Activated CD8-positive, alpha-beta T cell treated with anti-CD3 and anti-CD28 coated beads for 36 hours (primary cell): ENCODE measurements at regions not wholly inside any gene's neighbourhood (a gene's known extent, or its start where the extent isn't known, plus 50 kb on each side); places are given as distances from the start of the nearest gene placed in this dataset.

Experiments used
- ATAC-seq: fragments of 200-7000 bp; cut with Tn5 transposase; one replicate; pipeline ENCODE4 v1.10.0; 2021; ENCODE audit warnings: mild to moderate bottlenecking, moderate library complexity
- CTCF ChIA-PET: fragments of 350-600 bp; sonication (Branson Sonifier 250); formaldehyde crosslinking; loops from one replicate; lab custom pipeline; 2021; ENCODE audit warnings: antibody characterized with exemption; lab: Charles Lee
- POLR2A ChIA-PET: fragments of 350-600 bp; sonication (Branson Sonifier 250); formaldehyde crosslinking; loops from one replicate; lab custom pipeline; 2021; ENCODE audit warnings: antibody characterized with exemption; lab: Charles Lee
- DNase-seq: peaks from one replicate; pipeline ENCODE4 v3.0.0-alpha.2; 2020
- H3K27ac Mint-ChIP-seq: one replicate; pipeline ENCODE4 v1.8.0; 2021; ENCODE audit warnings: mild to moderate bottlenecking, mixed read lengths
- H3K27me3 Mint-ChIP-seq: one replicate; pipeline ENCODE4 v1.8.0; 2021; ENCODE audit warnings: mixed read lengths
- H3K36me3 Mint-ChIP-seq: one replicate; pipeline ENCODE4 v1.8.0; 2021; ENCODE audit warnings: low read depth, mixed read lengths
- H3K4me1 Mint-ChIP-seq: one replicate; pipeline ENCODE4 v1.8.0; 2021; ENCODE audit warnings: low read depth, mixed read lengths
- H3K4me3 Mint-ChIP-seq: one replicate; pipeline ENCODE4 v1.8.0; 2021; ENCODE audit warnings: mild to moderate bottlenecking, moderate library complexity, mixed read lengths
- H3K9me3 Mint-ChIP-seq: one replicate; pipeline ENCODE4 v1.8.0; 2021; ENCODE audit warnings: mixed read lengths
- CTCF ChIP-seq: fragments of 200-600 bp; IDR thresholded peaks from one replicate; pipeline ENCODE4 v1.8.0; 2022; ENCODE audit warnings: antibody characterized with exemption, mild to moderate bottlenecking
- intact Hi-C: fragments of 100-400 bp; cut with micrococcal nuclease; formaldehyde crosslinking; loops from one replicate; pipeline ENCODE4 v1.10.0; 2022

GRCh38 chr5:66365981-66366380 is 221.9 kb downstream of the SREK1 start:
- Mint-ChIP-seq H3K27ac (no peak overlapping the region), H3K9me3 (no peaks in the 10 kb centered on the region), H3K4me3 (no peak overlapping the region), H3K4me1 (no peaks in the 10 kb centered on the region), H3K36me3 (no peaks in the 10 kb centered on the region), H3K27me3 (peaks cover 8% of the 10 kb centered on the region)
- ATAC-seq (no peak), DNase-seq (no peak)
- no peak for TF ChIP-seq CTCF
- intact Hi-C loops = no loop called here
- POLR2A ChIA-PET = no interaction called here
- CTCF ChIA-PET = interaction anchor here (0.9 to 3.4 kb wide), 2 partner anchors 42 to 59 kb away, joined by 3 to 23 read pairs; no protein-coding TSS in a partner anchor

GRCh38 chr5:66367814-66368541 is 223.9 kb downstream of the SREK1 start:
- no peak for ATAC-seq
- Mint-ChIP-seq H3K36me3 (no peaks in the 10 kb centered on the region), H3K9me3 (no peaks in the 10 kb centered on the region), H3K27ac (no peak overlapping the region), H3K4me1 (no peaks in the 10 kb centered on the region), H3K4me3 (no peak overlapping the region), H3K27me3 (peaks cover 8% of the 10 kb centered on the region)
- TF ChIP-seq CTCF = no peak
- intact Hi-C loops = no loop called here
- DNase-seq = no peak
- ChIA-PET POLR2A (no interaction called here), CTCF (interaction anchor here (0.9 to 3.4 kb wide), 2 partner anchors 13 to 61 kb away, joined by 3 to 23 read pairs; no protein-coding TSS in a partner anchor)

- intact Hi-C loops = no loop called here
These were observed 224.7 kb downstream of the SREK1 start for GRCh38 chr5:66368811-66369210.

GRCh38 chr5:66377747-66378146 is 218.4 kb upstream of the MAST4 start:
- no peaks in the 10 kb centered on the region for H3K36me3 Mint-ChIP-seq
- CTCF ChIA-PET = no interaction called here
- no peak overlapping the region for H3K4me3 Mint-ChIP-seq
- TF ChIP-seq CTCF = no peak
- peaks cover 11% of the 10 kb centered on the region for H3K9me3 Mint-ChIP-seq
- no peak overlapping the region for H3K27ac Mint-ChIP-seq
- POLR2A ChIA-PET = no interaction called here
- DNase-seq (no peak), ATAC-seq (no peak)
- intact Hi-C loops = no loop called here
- H3K4me1 Mint-ChIP-seq = no peaks in the 10 kb centered on the region
- H3K27me3 Mint-ChIP-seq = peaks cover 9% of the 10 kb centered on the region

More at GRCh38 chr5:66368811-66369210, 224.7 kb downstream of the SREK1 start:
- ATAC-seq = no peak
- CTCF ChIA-PET = interaction anchor here (3.4 kb wide), 1 partner anchor 62 kb away, joined by 23 read pairs; no protein-coding TSS in a partner anchor
- Mint-ChIP-seq H3K4me3 (no peak overlapping the region), H3K27ac (no peak overlapping the region), H3K4me1 (no peaks in the 10 kb centered on the region), H3K27me3 (peaks cover 9% of the 10 kb centered on the region), H3K9me3 (no peaks in the 10 kb centered on the region), H3K36me3 (no peaks in the 10 kb centered on the region)
- DNase-seq = no peak
- no peak for TF ChIP-seq CTCF
- POLR2A ChIA-PET = no interaction called here

- no peaks in the 10 kb centered on the region for H3K36me3 Mint-ChIP-seq
- intact Hi-C loops = no loop called here
- no peaks in the 10 kb centered on the region for H3K4me1 Mint-ChIP-seq
- H3K4me3 Mint-ChIP-seq = no peak overlapping the region
- CTCF ChIA-PET = interaction anchor here (1.3 to 1.5 kb wide), 2 partner anchors 16 to 72 kb away, joined by 3 to 4 read pairs; no protein-coding TSS in a partner anchor
- POLR2A ChIA-PET = no interaction called here
- no peak overlapping the region for H3K27ac Mint-ChIP-seq
- DNase-seq (no peak), ATAC-seq (no peak)
- peaks cover 7% of the 10 kb centered on the region for H3K27me3 Mint-ChIP-seq
- peaks cover 11% of the 10 kb centered on the region for H3K9me3 Mint-ChIP-seq
- no peak for TF ChIP-seq CTCF
These were observed 217.8 kb upstream of the MAST4 start for GRCh38 chr5:66378407-66378806.
